Endothelial cell of umbilical vein (primary cell): ENCODE measurements at regions not wholly inside any gene's neighbourhood (a gene's known extent, or its start where the extent isn't known, plus 50 kb on each side); places are given as distances from the start of the nearest gene placed in this dataset.

ENCODE experiments used
- BruUV-seq: library from RNA; stranded (reverse); fragments of 400-500 nt; replicated peaks from 2 replicates; lab custom pipeline; 2021; lab: Mats Ljungman, UMichigan
- CTCF ChIA-PET: fragments of 300-600, 350-600 bp; sonication (Branson Sonifier 250); formaldehyde crosslinking; loops from one replicate; lab custom pipeline; 2021; ENCODE audit warnings: antibody characterized with exemption, inconsistent platforms; lab: Charles Lee
- POLR2A ChIA-PET: fragments of 300-600, 350-600 bp; sonication (Branson Sonifier 250); formaldehyde crosslinking; loops from one replicate; lab custom pipeline; 2021; ENCODE audit warnings: antibody characterized with exemption, inconsistent platforms; lab: Charles Lee
- DNase-seq: peaks from one replicate; pipeline ENCODE4 v3.0.0-alpha.2; 2011; ENCODE audit warnings: low read depth, low spot score
- FAIRE-seq: peaks from 2 replicates; lab custom pipeline; 2011; peaks lifted over from hg19 to GRCh38; lab: Jason Lieb, UNC
- H2AFZ ChIP-seq: 2 replicates; pipeline ENCODE4 v1.6.0; 2012; ENCODE audit warnings: low read depth, low read length, control low read depth, inconsistent platforms
- H3K27ac ChIP-seq: 2 replicates; pipeline ENCODE4 v1.5.1; 2011; ENCODE audit warnings: low read depth, mild to moderate bottlenecking, control low read depth, low read length, moderate library complexity; ENCODE audit not compliant: insufficient read depth
- H3K27me3 ChIP-seq, 2 experiments: 2 replicates each; pipeline versions ENCODE4 v1.6.0 to v1.6.1; 2011; ENCODE audit warnings: low read length in 2 of 2, mixed read lengths in 1 of 2; ENCODE audit not compliant: control insufficient read depth in 2 of 2, insufficient read depth in 2 of 2
- H3K36me3 ChIP-seq, 2 experiments: 2 replicates in 1 of 2; 3 replicates in 1 of 2; pipeline ENCODE4 v1.5.1; 2011; ENCODE audit warnings: low read length in 2 of 2, mild to moderate bottlenecking in 1 of 2, moderate library complexity in 1 of 2; ENCODE audit not compliant: control insufficient read depth in 2 of 2, insufficient read depth in 2 of 2; ENCODE audit errors: extremely low read depth in 1 of 2
- H3K4me1 ChIP-seq: 3 replicates; pipeline ENCODE4 v1.5.1; 2011; ENCODE audit warnings: mild to moderate bottlenecking, low read length; ENCODE audit not compliant: control insufficient read depth, insufficient read depth; ENCODE audit errors: extremely low read depth
- H3K4me2 ChIP-seq: 2 replicates; pipeline ENCODE4 v1.6.1; 2011; ENCODE audit warnings: low read length, control low read depth, mixed read lengths; ENCODE audit not compliant: insufficient read depth
- H3K4me3 ChIP-seq, 3 experiments: fragments of 200-600 bp in 1 of 3; sonication (generic), shearing (Covaris generic) in 1 of 3; replicated peaks in 1 of 3; 2 replicates each; pipeline ENCODE4 v1.5.1; 2011 to 2016; ENCODE audit warnings: control low read depth in 3 of 3, low read length in 3 of 3, mild to moderate bottlenecking in 2 of 3, inconsistent platforms in 1 of 3, low read depth in 1 of 3, moderate library complexity in 1 of 3; ENCODE audit not compliant: insufficient read depth in 1 of 3
- H3K79me2 ChIP-seq: 2 replicates; pipeline ENCODE4 v1.6.0; 2012; ENCODE audit warnings: low read length, inconsistent platforms; ENCODE audit not compliant: control insufficient read depth, insufficient read depth
- H3K9ac ChIP-seq: replicated peaks from 2 replicates; pipeline ENCODE3; 2011; ENCODE audit warnings: low read length, control low read depth; ENCODE audit not compliant: insufficient read depth; ENCODE audit errors: extremely low read depth
- H3K9me1 ChIP-seq: replicated peaks from 3 replicates; pipeline ENCODE4 v1.6.0; 2011; ENCODE audit warnings: mild to moderate bottlenecking, low read length; ENCODE audit not compliant: control insufficient read depth, insufficient read depth; ENCODE audit errors: extremely low read depth
- H3K9me3 ChIP-seq: replicated peaks from 2 replicates; pipeline ENCODE4 v1.5.1; 2012; ENCODE audit warnings: low read length, inconsistent platforms; ENCODE audit not compliant: control insufficient read depth, insufficient read depth
- H4K20me1 ChIP-seq: replicated peaks from 2 replicates; pipeline ENCODE3; 2011; ENCODE audit warnings: mild to moderate bottlenecking, low read length; ENCODE audit not compliant: control insufficient read depth, insufficient read depth; ENCODE audit errors: extremely low read depth
- EZH2 ChIP-seq: IDR thresholded peaks from 2 replicates; pipeline ENCODE4 v1.6.1; 2012; ENCODE audit warnings: borderline replicate concordance, low read depth, mild to moderate bottlenecking, moderate library complexity, low read length, inconsistent platforms; ENCODE audit not compliant: severe bottlenecking
- FOS ChIP-seq: IDR thresholded peaks from 2 replicates; pipeline ENCODE4 v1.6.1; 2011; ENCODE audit warnings: mild to moderate bottlenecking, low read length, moderate library complexity, borderline replicate concordance; ENCODE audit not compliant: insufficient read depth
- GATA2 ChIP-seq: IDR thresholded peaks from 2 replicates; pipeline ENCODE4 v1.7.0; 2011; ENCODE audit warnings: low read depth, mild to moderate bottlenecking, moderate library complexity, mixed read lengths, low read length; ENCODE audit not compliant: insufficient read length, insufficient read depth
- JUN ChIP-seq: IDR thresholded peaks from 2 replicates; pipeline ENCODE4 v1.6.1; 2011; ENCODE audit warnings: borderline replicate concordance, low read depth; ENCODE audit not compliant: insufficient read length, insufficient read depth
- MAX ChIP-seq: IDR thresholded peaks from 2 replicates; pipeline ENCODE4 v1.6.1; 2011; ENCODE audit not compliant: insufficient read depth, insufficient read length
- MYC ChIP-seq: IDR thresholded peaks from one replicate; pipeline ENCODE4 v1.6.1; 2011; ENCODE audit warnings: mild to moderate bottlenecking, low read depth, low read length
- POLR2A ChIP-seq: IDR thresholded peaks from 2 replicates; pipeline ENCODE4 v1.6.1; 2012; ENCODE audit warnings: low read depth, mild to moderate bottlenecking, control low read depth, low read length
- POLR2AphosphoS5 ChIP-seq: IDR thresholded peaks from 2 replicates; pipeline ENCODE4 v1.6.1; 2012; ENCODE audit warnings: low read depth, mild to moderate bottlenecking, control low read depth, low read length, moderate library complexity; ENCODE audit not compliant: insufficient read depth
- dilution Hi-C: fragments of 300-500 bp; cut with MboI; formaldehyde crosslinking; loops from one replicate; pipeline ENCODE4 v1.15.0; 2019; ENCODE audit warnings: low sequenced_read_pairs; ENCODE audit not compliant: extremely low pct_ligation_motif_present
- intact Hi-C: fragments of 100-400 bp; cut with micrococcal nuclease; formaldehyde crosslinking; loops from one replicate; pipeline ENCODE4 v1.10.0; 2022
- TF ChIP-seq, protein P1 (sequence below), 2 donors: IDR thresholded peaks; 1 replicate in 1 of 2; 2 replicates in 1 of 2; pipeline ENCODE4 v1.5.1; 2011; ENCODE audit warnings: low read length in 2 of 2, mild to moderate bottlenecking in 2 of 2, moderate library complexity in 2 of 2, control low read depth in 1 of 2, inconsistent platforms in 1 of 2, low read depth in 1 of 2; ENCODE audit not compliant: insufficient read depth in 1 of 2; ENCODE audit errors: extremely low read depth in 1 of 2

GRCh38 chr6:123742626-123743025 is 61.0 kb upstream of the NKAIN2 start:
- FAIRE-seq, result no peak
- Histone ChIP-seq H3K36me3 (no peaks in the 10 kb centered on the region), H3K4me1 (no peaks in the 10 kb centered on the region), H3K9ac (no peak overlapping the region), H3K9me3 (no peaks in the 10 kb centered on the region), H3K27ac (no peak overlapping the region), H2AFZ (no peak overlapping the region), H3K27me3 (no peaks in the 10 kb centered on the region), H3K9me1 (no peaks in the 10 kb centered on the region), H3K79me2 (no peaks in the 10 kb centered on the region), H3K4me3 (no peak overlapping the region), H3K4me2 (no peak overlapping the region), H4K20me1 (no peaks in the 10 kb centered on the region)
- intact Hi-C loops, result no loop called here
- no TSS peak for BruUV-seq
- TF ChIP-seq MAX, result no peak
- no peak for TF ChIP-seq POLR2AphosphoS5
- no peak for TF ChIP-seq EZH2
- no peak for TF ChIP-seq JUN
- POLR2A ChIA-PET, result no interaction called here
- CTCF ChIA-PET, result no interaction called here
- dilution Hi-C loops, result no loop called here
- no peak for DNase-seq

DNA sequence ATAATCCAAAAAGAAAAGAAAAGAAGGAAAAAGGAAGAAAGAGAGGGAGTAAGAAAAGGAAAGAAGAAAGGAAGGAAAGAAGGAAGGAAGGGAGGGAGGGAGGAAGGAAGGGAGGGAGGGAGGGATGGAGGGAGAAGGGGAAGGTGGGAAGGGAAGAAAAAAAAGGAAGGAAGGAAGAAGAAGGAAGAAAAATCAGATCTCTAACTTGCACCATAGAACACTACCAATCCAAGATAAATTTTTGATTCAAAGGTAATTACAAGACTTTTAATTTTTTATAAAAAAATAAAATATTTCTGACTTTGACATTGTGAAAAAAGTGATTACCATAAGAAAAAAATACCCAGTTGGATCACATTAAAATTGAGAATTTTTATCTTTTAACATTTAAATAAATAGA is 70.5 kb upstream of the NKAIN2 start:
- intact Hi-C loops (no loop called here), dilution Hi-C loops (no loop called here)
- ChIA-PET CTCF (interaction anchor here (0.8 to 3.0 kb wide), 2 partner anchors 16 to 18 kb away, joined by 4 to 16 read pairs; no protein-coding TSS in a partner anchor), POLR2A (no interaction called here)
- Histone ChIP-seq H3K9me3 (no peaks in the 10 kb centered on the region), H3K4me1 (no peaks in the 10 kb centered on the region), H4K20me1 (no peaks in the 10 kb centered on the region), H3K9me1 (no peaks in the 10 kb centered on the region), H3K4me2 (no peak overlapping the region), H2AFZ (no peak overlapping the region), H3K79me2 (no peaks in the 10 kb centered on the region), H3K27me3 (no peaks in the 10 kb centered on the region), H3K27ac (no peak overlapping the region), H3K4me3 (no peak overlapping the region), H3K36me3 (no peaks in the 10 kb centered on the region), H3K9ac (no peak overlapping the region)
- no TSS peak for BruUV-seq
- FAIRE-seq (no peak), DNase-seq (no peak)
- no peak for TF ChIP-seq FOS
- no peak for TF ChIP-seq POLR2A
- TF ChIP-seq GATA2, result no peak
- no peak for TF ChIP-seq EZH2
- TF ChIP-seq, protein P1, sequence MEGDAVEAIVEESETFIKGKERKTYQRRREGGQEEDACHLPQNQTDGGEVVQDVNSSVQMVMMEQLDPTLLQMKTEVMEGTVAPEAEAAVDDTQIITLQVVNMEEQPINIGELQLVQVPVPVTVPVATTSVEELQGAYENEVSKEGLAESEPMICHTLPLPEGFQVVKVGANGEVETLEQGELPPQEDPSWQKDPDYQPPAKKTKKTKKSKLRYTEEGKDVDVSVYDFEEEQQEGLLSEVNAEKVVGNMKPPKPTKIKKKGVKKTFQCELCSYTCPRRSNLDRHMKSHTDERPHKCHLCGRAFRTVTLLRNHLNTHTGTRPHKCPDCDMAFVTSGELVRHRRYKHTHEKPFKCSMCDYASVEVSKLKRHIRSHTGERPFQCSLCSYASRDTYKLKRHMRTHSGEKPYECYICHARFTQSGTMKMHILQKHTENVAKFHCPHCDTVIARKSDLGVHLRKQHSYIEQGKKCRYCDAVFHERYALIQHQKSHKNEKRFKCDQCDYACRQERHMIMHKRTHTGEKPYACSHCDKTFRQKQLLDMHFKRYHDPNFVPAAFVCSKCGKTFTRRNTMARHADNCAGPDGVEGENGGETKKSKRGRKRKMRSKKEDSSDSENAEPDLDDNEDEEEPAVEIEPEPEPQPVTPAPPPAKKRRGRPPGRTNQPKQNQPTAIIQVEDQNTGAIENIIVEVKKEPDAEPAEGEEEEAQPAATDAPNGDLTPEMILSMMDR (IDR thresholded peaks at IDR 0.05; ENCODE audit: extremely low read depth in 1 of 2, insufficient read depth in 1 of 2, low read depth in 1 of 2, low read length in 2 of 2), result no peak
- TF ChIP-seq JUN, result no peak
- TF ChIP-seq MYC, result no peak
- TF ChIP-seq MAX, result no peak
- TF ChIP-seq POLR2AphosphoS5, result no peak
